Caco-2 (cell line): ENCODE measurements at regions not wholly inside any gene's neighbourhood (a gene's known extent, or its start where the extent isn't known, plus 50 kb on each side); places are given as distances from the start of the nearest gene placed in this dataset.

Source experiments
- BruUV-seq: library from RNA; stranded (reverse); fragments of 400-500 nt; replicated peaks from 2 replicates; lab custom pipeline; 2021; lab: Mats Ljungman, UMichigan
- CTCF ChIA-PET: fragments of 300-600 bp; sonication (Branson Sonifier 250); formaldehyde crosslinking; loops from one replicate; lab custom pipeline; 2022; ENCODE audit warnings: antibody characterized with exemption; lab: Charles Lee
- POLR2A ChIA-PET: fragments of 300-600 bp; sonication (Branson Sonifier 250); formaldehyde crosslinking; loops from one replicate; lab custom pipeline; 2022; ENCODE audit warnings: antibody characterized with exemption; lab: Charles Lee
- DNase-seq, 2 experiments: peaks; one replicate each; pipeline versions ENCODE4 v3.0.0 to v3.0.0-alpha.2; 2020 to 2022
- H3K27me3 ChIP-seq: replicated peaks from 2 replicates; pipeline ENCODE4 v1.6.0; 2011; ENCODE audit warnings: low read length; ENCODE audit not compliant: control insufficient read depth, insufficient read depth
- H3K36me3 ChIP-seq: 2 replicates; pipeline ENCODE4 v1.5.1; 2011; ENCODE audit warnings: low read length; ENCODE audit not compliant: control insufficient read depth, insufficient read depth
- H3K4me1 ChIP-seq: fragments of 250-450 bp; sonication (Bioruptor Pico); 2 replicates; pipeline ENCODE4 v1.5.1; 2020; ENCODE audit warnings: mild to moderate bottlenecking
- H3K4me3 ChIP-seq: 2 replicates; pipeline ENCODE4 v1.5.1; 2011; ENCODE audit warnings: low read depth, mild to moderate bottlenecking, control low read depth, low read length
- H3K9me3 ChIP-seq: fragments of 250-450 bp; sonication (Bioruptor Pico); 2 replicates; pipeline ENCODE4 v1.5.1; 2020; ENCODE audit warnings: mild to moderate bottlenecking, moderate library complexity
- H3K27ac Mint-ChIP-seq: one replicate; pipeline ENCODE4 v1.8.0; 2022; ENCODE audit warnings: mixed read lengths; ENCODE audit not compliant: unreplicated experiment
- H3K27me3 Mint-ChIP-seq: one replicate; pipeline ENCODE4 v1.8.0; 2022; ENCODE audit warnings: mixed read lengths; ENCODE audit not compliant: insufficient read depth, unreplicated experiment
- H3K36me3 Mint-ChIP-seq: one replicate; pipeline ENCODE4 v1.8.0; 2022; ENCODE audit warnings: mild to moderate bottlenecking, mixed read lengths; ENCODE audit not compliant: insufficient read depth, unreplicated experiment
- H3K4me1 Mint-ChIP-seq: one replicate; pipeline ENCODE4 v1.8.0; 2022; ENCODE audit warnings: low read depth, mixed read lengths; ENCODE audit not compliant: unreplicated experiment
- H3K4me3 Mint-ChIP-seq: one replicate; pipeline ENCODE4 v1.8.0; 2022; ENCODE audit warnings: mild to moderate bottlenecking, moderate library complexity, mixed read lengths; ENCODE audit not compliant: unreplicated experiment
- H3K9me3 Mint-ChIP-seq: one replicate; pipeline ENCODE4 v1.8.0; 2022; ENCODE audit warnings: mixed read lengths; ENCODE audit not compliant: unreplicated experiment
- intact Hi-C: fragments of 100-400 bp; cut with micrococcal nuclease; formaldehyde crosslinking; loops from one replicate; pipeline ENCODE4 v1.10.0; 2022; ENCODE audit not compliant: unreplicated experiment
- TF ChIP-seq, protein P1 (sequence below), 2 experiments: fragments of 200-600 bp in 1 of 2; IDR thresholded peaks; 1 replicate in 1 of 2; 2 replicates in 1 of 2; pipeline versions ENCODE4 v1.5.1 to v1.8.0; 2011 to 2022; ENCODE audit warnings: antibody characterized with exemption in 1 of 2, control low read depth in 1 of 2, inconsistent platforms in 1 of 2, low read depth in 1 of 2, low read length in 1 of 2, mild to moderate bottlenecking in 1 of 2, moderate library complexity in 1 of 2; ENCODE audit not compliant: insufficient read depth in 1 of 2, severe bottlenecking in 1 of 2, unreplicated experiment in 1 of 2

DNA sequence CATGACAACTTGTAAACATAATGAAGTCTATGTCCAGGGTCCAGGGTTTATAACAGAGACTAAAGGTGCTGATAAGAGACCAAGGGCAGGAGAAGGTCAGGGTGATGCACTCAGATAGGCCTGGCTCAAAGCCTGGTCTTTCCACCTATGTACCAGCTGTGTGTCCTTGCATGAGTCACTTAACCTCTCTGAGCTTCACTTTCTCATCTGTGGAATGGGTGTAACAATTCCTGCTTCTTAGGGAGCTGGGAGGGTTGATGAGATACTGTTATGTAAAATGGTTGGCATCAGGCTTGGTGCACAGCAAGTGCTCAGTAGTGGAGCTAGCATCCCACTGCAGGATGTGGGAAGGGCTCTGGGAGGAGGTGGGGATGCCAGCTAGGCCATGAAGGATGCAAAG, 143.7 kb upstream of the CSF3R start:
- no peaks in the 10 kb centered on the region for H3K36me3 ChIP-seq
- H3K36me3 Mint-ChIP-seq = no peaks in the 10 kb centered on the region
- no peak for DNase-seq
- H3K4me3 ChIP-seq = no peak overlapping the region
- POLR2A ChIA-PET = no interaction called here
- no TSS peak for BruUV-seq
- H3K27ac Mint-ChIP-seq = no peak overlapping the region
- no peak overlapping the region for H3K4me3 Mint-ChIP-seq
- no peaks in the 10 kb centered on the region for H3K4me1 ChIP-seq
- no peaks in the 10 kb centered on the region for H3K27me3 ChIP-seq
- CTCF ChIA-PET = no interaction called here
- peaks cover 16% of the 10 kb centered on the region for H3K27me3 Mint-ChIP-seq
- H3K9me3 ChIP-seq = no peaks in the 10 kb centered on the region
- intact Hi-C loops = no loop called here
- TF ChIP-seq, protein P1, sequence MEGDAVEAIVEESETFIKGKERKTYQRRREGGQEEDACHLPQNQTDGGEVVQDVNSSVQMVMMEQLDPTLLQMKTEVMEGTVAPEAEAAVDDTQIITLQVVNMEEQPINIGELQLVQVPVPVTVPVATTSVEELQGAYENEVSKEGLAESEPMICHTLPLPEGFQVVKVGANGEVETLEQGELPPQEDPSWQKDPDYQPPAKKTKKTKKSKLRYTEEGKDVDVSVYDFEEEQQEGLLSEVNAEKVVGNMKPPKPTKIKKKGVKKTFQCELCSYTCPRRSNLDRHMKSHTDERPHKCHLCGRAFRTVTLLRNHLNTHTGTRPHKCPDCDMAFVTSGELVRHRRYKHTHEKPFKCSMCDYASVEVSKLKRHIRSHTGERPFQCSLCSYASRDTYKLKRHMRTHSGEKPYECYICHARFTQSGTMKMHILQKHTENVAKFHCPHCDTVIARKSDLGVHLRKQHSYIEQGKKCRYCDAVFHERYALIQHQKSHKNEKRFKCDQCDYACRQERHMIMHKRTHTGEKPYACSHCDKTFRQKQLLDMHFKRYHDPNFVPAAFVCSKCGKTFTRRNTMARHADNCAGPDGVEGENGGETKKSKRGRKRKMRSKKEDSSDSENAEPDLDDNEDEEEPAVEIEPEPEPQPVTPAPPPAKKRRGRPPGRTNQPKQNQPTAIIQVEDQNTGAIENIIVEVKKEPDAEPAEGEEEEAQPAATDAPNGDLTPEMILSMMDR (IDR thresholded peaks at IDR 0.05; ENCODE audit: insufficient read depth in 1 of 2, low read depth in 1 of 2, low read length in 1 of 2, severe bottlenecking in 1 of 2, unreplicated experiment in 1 of 2) = no peak
- H3K4me1 Mint-ChIP-seq = no peaks in the 10 kb centered on the region
- no peaks in the 10 kb centered on the region for H3K9me3 Mint-ChIP-seq

DNA sequence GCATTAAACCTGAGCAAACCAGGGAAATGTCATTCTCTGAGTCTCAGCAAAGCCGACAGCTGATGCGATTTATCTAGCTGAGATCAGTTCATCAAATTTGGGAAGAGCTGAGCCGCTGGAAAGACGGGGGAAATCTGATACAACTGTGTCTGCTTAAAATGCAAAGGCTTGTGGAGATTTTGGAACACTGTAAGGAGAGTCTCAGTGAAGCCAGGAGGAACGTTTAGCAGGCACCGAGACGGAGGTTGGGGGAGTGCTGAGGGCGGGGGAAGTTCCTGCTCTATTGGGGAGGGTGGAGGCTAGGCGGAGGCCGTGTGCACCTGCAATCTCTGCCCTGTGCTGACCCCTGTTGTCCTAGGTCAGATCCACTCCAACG, 143.2 kb upstream of the CSF3R start:
- BruUV-seq = no TSS peak
- TF ChIP-seq, protein P1 (IDR thresholded peaks at IDR 0.05; ENCODE audit: insufficient read depth in 1 of 2, low read depth in 1 of 2, low read length in 1 of 2, severe bottlenecking in 1 of 2, unreplicated experiment in 1 of 2) = no peak
- intact Hi-C loops = no loop called here
- peaks cover 16% of the 10 kb centered on the region for H3K27me3 Mint-ChIP-seq
- POLR2A ChIA-PET = no interaction called here
- H3K4me1 ChIP-seq = no peaks in the 10 kb centered on the region
- H3K9me3 ChIP-seq = no peaks in the 10 kb centered on the region
- no peak overlapping the region for H3K4me3 Mint-ChIP-seq
- H3K27ac Mint-ChIP-seq = no peak overlapping the region
- H3K36me3 Mint-ChIP-seq = no peaks in the 10 kb centered on the region
- H3K9me3 Mint-ChIP-seq = no peaks in the 10 kb centered on the region
- CTCF ChIA-PET = no interaction called here
- no peak overlapping the region for H3K4me3 ChIP-seq
- H3K4me1 Mint-ChIP-seq = no peaks in the 10 kb centered on the region
- H3K27me3 ChIP-seq = no peaks in the 10 kb centered on the region
- H3K36me3 ChIP-seq = no peaks in the 10 kb centered on the region
- DNase-seq = no peak

DNA sequence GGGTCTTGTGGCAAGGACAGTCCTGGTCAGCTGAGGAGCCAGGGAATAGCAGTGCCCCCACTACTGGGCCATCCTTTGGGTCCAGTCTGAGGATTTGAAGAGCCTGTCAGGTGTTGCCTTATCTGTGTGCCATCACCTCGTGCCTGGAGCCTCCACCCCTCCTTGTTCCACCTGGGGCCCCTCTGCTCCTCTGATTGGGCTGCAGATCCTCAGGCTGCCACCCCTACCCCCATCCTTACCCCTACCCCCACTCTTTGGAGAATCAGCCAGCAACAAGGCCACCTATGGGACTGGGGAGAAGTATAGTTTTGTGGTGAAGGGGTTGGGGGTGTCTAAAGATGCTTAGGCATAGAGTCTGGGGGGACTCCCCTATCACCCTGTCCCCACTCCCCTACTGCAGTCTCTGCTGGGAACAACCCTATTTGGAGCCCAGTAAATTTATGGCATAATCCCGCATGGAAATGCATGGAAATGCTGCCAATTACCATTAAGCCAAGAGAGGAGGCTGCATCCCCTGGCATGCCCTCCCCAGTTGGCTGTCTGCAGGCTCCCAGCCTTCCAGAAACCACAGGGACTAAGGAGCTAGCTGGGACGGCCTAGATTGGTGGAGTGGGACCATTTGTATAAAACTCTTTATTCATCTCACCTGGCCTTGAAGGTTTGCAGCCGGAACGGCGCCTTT, 142.7 kb upstream of the CSF3R start:
- H3K4me1 ChIP-seq = no peaks in the 10 kb centered on the region
- Mint-ChIP-seq H3K27ac (no peak overlapping the region), H3K9me3 (no peaks in the 10 kb centered on the region), H3K27me3 (peaks cover 16% of the 10 kb centered on the region), H3K4me1 (no peaks in the 10 kb centered on the region), H3K36me3 (no peaks in the 10 kb centered on the region), H3K4me3 (no peak overlapping the region)
- ChIA-PET POLR2A (no interaction called here), CTCF (no interaction called here)
- H3K27me3 ChIP-seq = no peaks in the 10 kb centered on the region
- DNase-seq = no peak
- intact Hi-C loops = no loop called here
- no peaks in the 10 kb centered on the region for H3K9me3 ChIP-seq
- no peak overlapping the region for H3K4me3 ChIP-seq
- TF ChIP-seq, protein P1 (IDR thresholded peaks at IDR 0.05; ENCODE audit: insufficient read depth in 1 of 2, low read depth in 1 of 2, low read length in 1 of 2, severe bottlenecking in 1 of 2, unreplicated experiment in 1 of 2) = no peak
- no TSS peak for BruUV-seq
- H3K36me3 ChIP-seq = no peaks in the 10 kb centered on the region
